ENCODE measurements at regions not wholly inside any gene's neighbourhood (a gene's known extent, or its start where the extent isn't known, plus 50 kb on each side); places are given as distances from the start of the nearest gene placed in this dataset.

DNA sequence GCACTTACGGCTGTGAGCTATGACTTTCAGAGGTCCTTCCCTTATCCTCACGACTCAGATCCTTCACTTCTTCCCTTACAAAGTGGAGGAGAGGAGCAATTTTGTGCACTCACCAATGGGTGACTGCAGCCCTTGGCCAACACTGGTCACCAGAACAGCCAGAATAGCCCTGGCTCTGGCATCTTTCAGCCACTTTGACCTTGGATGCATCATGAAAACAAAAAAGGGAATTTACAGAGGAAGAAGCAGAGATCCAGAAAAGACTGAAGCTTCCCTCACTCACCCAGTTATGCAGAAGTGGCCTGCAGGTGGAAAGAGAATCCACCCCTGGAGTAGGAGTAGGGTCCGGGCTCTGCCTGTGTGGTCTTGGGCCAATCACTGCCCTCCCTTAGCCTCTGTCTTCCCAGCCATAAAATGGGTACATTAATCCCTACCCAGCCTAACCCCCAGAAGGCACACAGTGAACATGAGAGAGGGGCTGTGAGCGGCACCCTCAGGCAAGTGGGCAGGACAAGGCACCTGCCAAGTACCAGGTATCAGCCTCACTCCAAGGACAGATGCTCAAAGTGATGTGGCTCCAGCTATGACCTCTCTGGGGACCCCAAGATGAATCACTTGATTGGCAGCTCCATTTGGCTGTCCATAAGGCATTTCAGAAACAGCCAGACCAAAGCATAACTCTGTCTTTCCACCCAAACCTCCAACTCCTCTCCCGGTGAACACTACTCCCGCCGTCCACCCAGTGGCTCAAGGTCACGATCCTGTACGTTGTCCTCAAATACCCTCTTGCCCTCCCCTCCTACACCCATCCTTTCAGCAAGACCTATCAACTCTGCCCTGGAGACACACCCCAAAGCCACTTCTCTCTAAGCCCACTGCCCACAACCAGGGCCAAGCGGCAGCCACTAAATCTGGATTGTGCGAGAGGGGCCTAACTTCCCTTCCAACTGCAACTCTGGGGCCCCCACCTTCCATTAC lies 129.8 kb upstream of the ZMIZ1 start:
- no peak for DNase-seq

DNA sequence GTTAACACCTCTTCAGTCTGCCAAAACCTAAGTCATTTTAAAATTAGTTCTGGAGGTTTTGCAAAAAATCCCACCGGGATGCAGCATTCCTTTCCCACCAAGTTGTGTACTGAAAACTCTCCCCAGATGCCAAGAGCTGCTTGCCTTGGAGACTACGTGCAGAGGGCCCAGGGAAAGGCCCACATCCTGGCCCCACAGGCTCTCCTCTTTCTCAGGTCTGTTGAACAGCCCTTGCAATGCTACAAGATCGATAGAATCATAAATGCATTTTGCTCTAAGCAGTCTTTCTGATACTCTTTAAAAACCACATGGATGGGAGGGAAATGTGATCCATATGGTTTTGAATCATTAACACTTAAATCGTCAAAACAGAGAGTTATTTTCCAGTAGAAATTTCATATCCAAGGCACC lies 126.7 kb upstream of the ZMIZ1 start:
- DNase-seq, result no peak

DNA sequence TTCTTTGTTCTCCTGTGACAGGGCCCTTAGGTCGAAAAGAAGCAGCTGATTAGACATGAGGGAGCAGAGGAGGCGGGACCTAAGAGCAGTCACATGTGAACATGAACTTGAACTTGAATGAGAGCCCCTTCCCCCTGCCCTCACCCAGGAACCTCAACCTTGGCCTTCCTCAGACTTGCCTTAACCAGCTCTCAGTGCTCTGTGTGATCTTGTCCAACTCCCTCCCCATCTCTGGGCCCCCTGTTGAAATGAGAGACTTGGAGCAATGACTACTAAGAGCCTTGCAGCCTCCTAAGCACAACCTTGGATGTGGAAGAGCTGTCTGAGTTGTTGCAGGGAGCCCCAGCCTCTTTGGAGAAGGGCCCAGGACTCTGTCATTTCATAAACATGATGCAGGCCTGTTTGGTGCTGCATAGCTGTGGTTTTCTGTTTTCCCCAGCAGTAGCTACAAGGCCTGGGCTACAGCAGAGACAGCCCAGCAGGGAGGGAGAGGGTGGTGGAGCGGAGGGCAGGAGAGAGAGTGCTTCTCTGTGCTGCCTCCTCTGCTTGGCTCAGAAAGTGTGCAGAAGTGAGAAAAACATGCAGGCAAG lies 123.9 kb upstream of the ZMIZ1 start:
- DNase-seq, result no peak

DNA sequence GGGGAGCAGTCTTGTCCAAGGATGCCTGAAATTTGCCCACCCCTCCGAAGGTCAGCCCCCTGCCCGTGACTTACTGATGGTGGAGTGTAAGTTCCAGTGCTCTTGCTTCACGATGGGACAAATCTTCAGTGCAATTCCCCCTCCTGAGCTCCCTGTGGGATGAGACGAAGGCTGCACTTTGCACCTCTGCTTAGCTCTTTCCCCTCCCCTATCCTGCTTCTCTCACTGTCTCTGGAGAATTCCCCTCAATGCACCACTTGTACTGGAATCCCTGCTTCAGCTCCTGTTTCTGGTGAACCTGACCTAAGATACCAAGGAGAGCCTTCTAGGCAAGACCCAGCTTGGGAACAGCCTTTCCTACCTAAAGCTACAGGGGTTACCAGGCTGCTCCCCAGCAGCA lies 122.9 kb upstream of the ZMIZ1 start:
- no peak for DNase-seq

DNA sequence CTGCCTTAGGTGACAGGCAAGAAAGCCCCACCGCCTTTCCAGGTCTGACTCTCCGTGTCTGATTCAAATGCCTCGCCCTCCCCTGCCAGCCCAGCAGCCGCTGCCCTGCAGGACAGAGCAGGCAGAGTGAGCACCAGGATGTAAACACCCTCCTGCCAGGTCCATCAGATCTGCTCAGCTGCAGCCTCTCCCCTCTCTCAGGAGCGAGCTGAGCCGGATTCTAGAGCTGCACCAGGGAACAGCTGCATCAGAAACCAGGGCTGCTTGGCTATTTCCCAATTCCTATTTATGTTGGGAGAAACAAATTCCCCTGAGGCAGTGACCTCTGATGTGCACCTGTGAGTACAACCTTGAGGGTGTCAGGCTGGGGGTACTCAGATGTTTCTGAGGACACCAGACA lies 121.5 kb upstream of the ZMIZ1 start:
- DNase-seq, result no peak

DNA sequence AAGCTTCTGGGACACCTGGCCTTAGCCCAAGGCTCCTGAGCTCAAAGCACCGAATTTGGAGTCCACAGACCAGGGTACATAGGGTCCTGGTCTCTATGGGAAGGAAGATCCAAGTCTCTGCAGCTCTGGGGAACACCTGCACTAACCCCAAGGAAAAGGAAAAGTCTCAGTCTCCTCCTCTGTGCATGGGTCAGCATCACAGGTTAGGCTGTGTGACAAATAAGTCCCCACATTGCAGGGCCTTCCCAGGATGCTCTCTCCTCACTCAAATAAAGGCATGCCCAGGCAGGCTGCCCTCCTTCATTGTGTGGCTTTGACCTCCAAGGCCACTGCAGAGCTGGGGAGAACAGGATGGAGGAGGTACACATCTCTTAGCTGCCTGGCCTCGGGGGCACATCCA lies 121.0 kb upstream of the ZMIZ1 start:
- DNase-seq, result no peak

DNA sequence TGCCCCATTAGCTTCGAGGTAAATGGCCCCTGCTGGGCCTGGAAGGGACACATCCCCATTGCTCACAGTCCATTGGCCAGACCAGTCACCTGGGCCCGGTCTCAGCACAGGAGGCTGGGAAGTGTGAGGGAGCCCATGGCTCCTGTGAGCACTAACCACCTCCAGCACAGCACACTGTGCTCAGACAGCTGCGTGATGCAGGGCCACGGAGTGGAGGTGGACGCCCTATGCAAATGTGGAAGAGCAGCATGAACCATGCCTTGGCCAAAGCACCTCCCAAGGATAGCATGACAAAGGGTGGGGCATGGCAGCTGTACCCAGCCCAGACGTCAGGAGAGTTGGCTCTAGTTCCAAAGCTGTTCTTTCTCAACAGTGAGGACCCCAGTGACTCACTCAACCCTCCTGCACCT lies 120.1 kb upstream of the ZMIZ1 start:
- no peak for DNase-seq

DNA sequence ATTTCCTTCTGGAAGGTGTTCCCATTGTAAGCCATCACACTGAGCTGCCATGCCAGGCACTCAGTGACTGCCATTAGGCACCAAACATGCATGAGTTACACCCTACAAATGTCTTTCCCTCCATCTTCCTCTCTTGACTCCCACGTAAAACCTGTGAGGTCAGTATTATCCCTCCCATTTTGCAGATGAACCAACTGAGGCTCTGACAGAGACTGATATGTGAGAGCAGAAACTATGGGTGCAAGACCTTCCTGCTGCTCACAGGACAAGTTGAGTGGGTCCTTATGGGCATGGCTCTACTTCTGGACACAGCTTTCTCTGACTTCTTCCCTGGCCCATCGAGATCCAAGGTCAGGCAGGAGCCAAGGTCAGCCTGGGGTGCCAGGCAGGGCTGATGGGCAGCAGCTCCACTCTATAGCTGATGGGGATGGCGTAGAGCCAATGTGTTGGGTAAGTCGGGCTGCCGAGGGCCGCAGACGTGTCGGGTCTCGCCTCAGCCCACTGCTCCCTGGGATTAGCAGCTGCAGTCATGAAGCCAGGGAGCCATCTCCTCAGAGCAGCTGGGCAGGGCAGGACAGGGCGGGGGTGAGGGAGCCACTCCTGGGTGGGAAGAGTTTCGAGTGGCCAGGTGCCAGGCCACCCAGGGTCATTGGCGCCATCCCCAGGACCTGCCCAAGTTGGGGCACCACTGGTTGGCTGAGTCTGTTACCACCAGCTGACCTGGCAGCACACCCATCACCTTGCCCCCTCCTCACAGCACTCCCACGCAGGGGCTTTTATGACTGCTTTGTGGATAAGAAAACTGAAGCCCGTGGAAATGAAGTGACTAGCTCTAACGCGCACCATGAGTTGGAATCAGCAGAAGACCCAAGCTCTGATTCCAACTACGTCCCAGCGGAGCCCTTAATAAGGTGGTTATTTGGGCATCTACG lies 117.8 kb upstream of the ZMIZ1 start:
- no peak for DNase-seq

DNA sequence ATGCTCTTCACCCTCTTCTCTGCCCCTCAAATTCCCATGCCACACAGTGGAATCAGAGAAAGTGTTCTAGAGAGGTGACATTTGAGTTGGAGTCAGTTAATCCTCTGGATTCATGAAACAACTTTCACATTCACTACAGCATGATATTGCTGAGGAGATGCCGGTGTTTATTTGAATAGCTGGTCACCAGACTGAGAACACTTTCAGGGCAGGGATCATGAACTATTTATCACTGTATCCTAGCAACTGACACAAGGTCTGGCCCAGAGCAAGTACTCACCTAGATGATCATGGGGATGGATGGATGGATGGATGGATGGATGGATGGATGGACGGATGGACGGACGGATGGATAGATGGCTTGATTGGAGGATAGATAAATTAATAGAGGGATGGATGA lies 116.7 kb upstream of the ZMIZ1 start:
- no peak for DNase-seq

DNA sequence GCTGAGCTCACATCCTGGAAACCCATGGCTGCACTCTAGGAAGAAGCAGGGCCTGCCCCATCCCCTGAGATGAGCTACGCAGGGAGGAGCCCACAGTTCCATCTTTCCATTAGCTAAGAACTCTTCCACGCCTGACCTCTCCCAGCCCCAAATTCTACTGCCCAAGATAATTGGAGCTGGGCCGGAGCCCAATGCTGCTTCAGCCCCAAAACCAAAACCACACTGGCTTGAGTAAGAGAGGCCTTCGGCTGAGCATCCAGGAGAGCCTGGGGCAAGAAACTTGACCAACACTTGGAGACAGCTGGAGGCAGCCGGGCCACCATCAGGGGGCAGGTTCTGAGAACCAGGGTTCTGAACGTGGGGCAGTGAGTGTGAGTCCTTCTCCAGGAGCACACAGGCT lies 116.1 kb upstream of the ZMIZ1 start:
- no peak for DNase-seq

DNA sequence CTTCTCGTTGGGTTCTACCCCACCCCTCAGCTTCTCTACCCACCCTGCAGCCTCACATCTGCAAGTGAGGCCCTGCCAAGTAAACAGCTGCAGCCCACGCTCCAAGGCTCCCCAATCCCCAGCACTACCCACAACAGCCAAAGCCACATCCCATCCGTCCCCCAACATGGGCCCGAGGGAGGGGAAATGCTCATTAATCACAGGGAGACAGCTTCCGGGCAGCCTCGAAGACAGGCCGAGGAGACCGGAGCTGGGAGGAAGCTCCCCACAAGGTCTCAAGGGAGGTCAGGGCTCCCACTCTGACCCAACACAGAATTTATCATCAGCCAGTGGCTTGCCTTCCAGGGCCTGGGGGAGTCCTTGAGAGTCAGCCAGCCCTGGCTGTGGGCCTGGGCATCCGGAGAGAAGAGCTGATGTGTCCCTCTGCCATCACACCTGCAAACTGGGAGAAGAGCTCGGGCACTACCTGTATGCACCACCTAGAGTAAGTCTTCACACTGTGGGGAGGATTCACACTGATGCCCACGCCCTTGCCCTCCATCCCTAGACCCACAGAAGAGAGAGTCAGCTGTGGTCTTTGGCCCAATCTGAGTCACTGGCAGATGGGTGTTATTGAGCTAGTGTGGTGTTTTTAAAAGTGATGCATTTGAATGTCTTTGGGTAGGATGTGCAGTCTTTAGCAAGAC lies 115.5 kb upstream of the ZMIZ1 start:
- DNase-seq, result peak; percentile 19

DNA sequence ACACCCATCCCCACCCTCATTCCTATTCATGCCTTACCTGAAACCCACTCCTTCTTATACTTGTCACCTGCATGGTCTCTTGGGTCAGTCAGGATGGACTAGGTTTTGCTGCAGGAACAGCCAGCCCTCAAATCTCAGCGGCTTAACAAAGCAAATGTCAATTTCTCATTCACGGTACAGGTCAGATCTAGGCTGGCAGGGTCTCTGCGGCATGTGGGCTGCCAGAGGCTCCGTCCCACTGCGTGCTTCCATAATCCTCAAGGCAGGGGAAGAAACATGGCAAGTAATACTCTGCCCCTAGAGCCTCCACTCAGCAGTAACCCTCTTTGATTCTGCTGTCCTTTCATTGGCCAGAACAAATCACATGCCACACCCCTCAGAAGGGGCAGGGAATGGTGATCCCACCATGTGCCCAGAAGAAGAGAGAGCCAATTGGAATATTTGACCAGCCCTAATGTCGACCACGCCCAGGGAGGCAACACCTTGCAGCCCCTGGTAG lies 114.9 kb upstream of the ZMIZ1 start:
- no peak for DNase-seq

DNA sequence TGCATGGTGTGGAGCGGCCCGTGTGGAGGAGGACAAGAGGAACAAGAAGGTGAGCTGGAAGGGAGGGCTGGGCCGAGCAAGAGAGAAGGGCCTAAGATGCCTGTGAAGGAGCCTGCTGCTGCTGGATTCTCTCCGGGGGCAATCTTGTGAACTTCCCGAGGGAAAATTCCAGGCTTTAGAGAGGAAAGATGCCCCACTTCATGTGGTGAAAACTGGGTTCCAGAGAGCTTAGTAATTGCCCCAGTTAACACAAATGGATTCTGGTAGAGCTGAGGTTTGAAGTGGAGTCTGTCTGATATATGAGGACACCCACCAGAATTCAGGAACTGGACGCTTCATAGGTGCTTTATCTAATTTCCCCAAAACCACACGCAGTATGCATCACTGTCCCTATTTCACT lies 114.1 kb upstream of the ZMIZ1 start:
- DNase-seq, result no peak

DNA sequence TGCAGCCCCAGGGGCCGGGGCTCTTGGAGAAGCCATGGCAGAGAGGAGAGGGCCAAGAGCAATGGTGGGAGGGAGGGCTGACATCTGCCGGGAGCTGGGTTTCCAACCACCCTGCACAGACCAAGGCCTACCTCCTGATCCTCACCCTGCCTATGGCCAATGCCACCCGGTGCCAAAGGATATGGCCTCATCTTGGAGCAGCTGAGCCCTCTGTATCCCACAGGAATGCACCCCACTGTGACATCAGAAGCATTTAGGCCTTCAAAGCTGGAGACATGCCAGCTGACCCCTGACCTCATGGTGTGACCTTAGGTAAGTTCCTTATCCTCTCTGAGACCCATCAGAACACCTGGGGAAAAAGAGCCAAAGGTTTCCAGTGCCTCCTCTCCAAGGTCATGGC lies 113.6 kb upstream of the ZMIZ1 start:
- no peak for DNase-seq

DNA sequence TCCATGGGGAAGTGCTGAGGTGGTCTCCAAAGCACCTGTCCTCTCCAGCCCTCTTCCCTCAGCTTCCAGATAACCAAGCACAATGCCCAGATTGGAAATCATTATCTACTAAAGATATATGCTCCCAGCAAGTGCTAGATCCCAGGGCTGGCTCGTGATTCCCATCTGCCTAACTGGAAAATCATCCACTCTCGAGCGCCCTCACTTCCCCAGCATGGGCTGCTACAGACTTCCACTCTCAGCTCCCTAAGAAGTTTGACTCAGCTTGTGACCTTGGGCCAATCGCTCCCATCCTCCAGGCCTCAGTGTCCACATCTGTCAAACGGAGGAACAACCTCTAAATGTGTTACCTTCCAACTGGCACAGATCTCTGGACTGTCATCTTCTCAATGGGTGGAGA lies 112.4 kb upstream of the ZMIZ1 start:
- DNase-seq, result no peak

DNA sequence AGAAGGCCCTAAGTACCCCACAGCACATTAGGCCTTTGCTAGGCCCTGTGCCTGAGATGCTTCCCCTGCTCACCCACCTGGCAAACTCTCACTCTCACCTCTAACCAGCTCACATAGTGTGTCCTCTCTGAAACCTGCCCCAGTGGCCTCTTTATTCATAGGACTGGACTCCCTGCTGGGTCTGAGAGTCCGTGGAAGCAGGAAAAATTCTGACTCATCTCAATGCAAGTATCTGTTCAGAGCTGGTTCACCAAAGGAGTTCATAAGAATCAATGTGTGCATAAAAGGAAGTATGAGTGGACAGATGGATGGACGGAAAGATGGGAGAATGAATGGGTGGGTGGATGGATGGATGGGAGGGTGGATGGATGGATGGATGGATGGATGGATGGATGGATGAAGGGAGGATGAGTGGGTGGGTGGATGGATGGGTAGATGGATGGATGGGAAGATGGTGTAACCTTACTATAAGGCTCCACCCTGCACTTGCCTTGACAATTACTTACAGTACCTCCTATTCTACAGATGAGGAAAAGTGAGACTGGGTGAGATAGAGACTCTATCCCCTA lies 111.2 kb upstream of the ZMIZ1 start:
- no peak for DNase-seq

DNA sequence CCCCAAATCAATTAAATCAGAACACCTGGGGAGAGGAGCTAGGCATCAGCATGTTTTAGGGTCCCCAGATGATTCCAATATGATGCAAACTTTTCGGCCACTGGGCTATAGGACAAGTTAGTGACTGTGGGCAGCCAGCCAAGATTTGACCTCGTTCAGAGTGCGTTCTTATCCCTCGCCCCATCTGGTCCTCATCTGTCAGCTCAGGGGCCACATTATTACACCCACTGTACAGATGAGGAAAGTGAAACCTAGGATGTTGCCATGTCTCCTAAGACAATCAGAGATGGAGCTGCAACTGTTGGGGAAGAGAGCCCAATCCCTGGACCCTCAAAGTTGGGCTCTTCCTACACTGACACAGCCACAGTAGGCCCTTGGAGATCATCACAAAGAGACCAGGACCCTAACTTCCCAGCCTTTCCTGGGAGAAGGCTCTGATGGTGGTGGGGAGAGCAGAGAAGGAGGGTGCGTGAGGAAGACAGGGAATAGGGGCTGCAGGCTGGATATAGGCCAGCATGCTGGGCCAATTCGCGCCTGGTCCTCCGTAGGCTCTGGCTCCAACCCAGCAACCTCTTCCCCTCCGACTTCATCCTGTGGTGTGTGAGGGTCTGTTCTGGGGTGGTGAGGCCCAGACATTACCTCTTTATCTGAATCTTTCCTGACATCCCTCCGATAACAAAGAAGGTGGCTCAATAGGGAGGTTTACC lies 109.4 kb upstream of the ZMIZ1 start:
- DNase-seq, result no peak

DNA sequence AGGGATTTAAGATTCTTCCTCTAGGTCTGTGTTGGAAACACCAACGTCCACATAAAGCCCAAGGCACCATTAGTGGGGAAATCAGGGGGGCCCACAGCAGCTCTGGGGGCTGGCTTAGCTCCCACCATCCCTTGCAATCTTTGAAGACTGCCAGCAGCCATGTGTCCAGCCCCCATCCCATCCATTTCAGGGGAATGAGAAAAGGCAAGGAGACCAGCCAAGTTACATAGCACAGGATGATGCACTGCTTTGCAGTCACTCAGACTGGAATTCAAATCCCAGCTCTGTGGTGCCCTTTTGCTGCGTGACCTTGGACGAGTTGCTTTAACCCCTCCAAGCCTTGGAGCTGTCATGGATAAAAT lies 108.9 kb upstream of the ZMIZ1 start:
- DNase-seq, result no peak

DNA sequence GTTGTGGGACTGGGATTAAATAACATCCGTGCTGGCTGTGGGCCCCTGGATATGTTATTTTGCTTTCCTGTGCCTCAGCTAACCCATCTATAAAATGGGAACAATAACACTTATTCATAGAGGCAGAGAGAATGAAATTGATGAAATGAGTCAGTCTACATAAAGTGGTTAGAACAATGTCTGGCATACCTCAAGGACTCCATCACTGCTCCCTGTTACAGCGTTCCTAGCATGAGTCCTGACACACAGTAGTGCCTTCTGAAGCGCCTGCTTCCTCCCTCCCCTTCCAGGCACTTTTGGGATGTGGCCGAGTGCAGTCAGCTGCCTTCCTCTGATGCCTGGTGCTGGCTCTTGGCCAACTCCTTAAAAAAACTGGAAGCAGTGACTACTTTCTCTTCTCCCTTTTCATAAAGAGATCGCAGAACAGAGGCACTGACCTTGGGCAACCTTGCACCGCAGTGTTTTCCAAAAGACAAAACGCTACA lies 108.4 kb upstream of the ZMIZ1 start:
- peak; percentile 94 for DNase-seq

DNA sequence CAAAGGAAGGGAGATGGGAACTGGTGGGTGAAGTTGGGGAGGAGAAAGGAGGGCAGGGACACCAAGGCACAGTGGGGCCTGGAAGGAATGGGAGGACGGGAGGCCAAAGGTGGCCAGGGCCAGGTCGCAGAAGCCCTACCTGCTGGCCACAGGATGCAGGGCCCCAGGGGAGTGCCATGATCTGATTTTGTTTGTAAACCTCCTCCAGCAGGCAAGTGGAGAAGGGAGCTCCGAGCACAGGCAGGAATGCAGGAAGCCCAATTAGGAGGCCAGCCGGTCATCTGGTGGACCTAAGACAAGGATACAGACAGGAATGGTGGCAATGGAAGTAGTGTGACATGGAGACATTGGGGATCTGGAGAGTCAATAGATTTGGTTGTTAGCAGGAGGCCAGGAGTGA lies 107.0 kb upstream of the ZMIZ1 start:
- DNase-seq, result no peak

Measured in suppressor macrophage treated with lipopolysaccharide for 4 hours (primary cell).